Mesenchymal stem cell (in vitro differentiated cells and primary cell): ENCODE measurements at regions not wholly inside any gene's neighbourhood (a gene's known extent, or its start where the extent isn't known, plus 50 kb on each side); places are given as distances from the start of the nearest gene placed in this dataset.

ENCODE experiments used
- DNase-seq: peaks from one replicate; pipeline ENCODE4 v3.0.0-alpha.2; 2013
- H2AFZ ChIP-seq: one replicate; pipeline ENCODE4 v1.6.1; 2013; ENCODE audit warnings: low read depth, mild to moderate bottlenecking, control low read depth, inconsistent platforms, low read length, moderate library complexity
- H2AK5ac ChIP-seq: 2 replicates; pipeline ENCODE4 v1.6.1; 2013; ENCODE audit warnings: low read length, moderate library complexity, mild to moderate bottlenecking, inconsistent platforms; ENCODE audit not compliant: severe bottlenecking
- H2BK120ac ChIP-seq: one replicate; pipeline ENCODE4 v1.6.1; 2013; ENCODE audit warnings: low read depth, mild to moderate bottlenecking, inconsistent platforms, low read length, moderate library complexity
- H2BK12ac ChIP-seq, 2 experiments: one replicate each; pipeline ENCODE4 v1.6.1; 2013; ENCODE audit warnings: inconsistent platforms in 2 of 2, low read length in 2 of 2, mild to moderate bottlenecking in 2 of 2, moderate library complexity in 2 of 2, control low read depth in 1 of 2
- H2BK15ac ChIP-seq: one replicate; pipeline ENCODE4 v1.6.1; 2013; ENCODE audit warnings: mild to moderate bottlenecking, low read depth, inconsistent platforms; ENCODE audit not compliant: poor library complexity, severe bottlenecking
- H2BK5ac ChIP-seq: 2 replicates; pipeline ENCODE4 v1.6.1; 2013; ENCODE audit warnings: low read depth, mild to moderate bottlenecking, low read length, control low read depth, inconsistent platforms; ENCODE audit not compliant: poor library complexity, severe bottlenecking
- H3K14ac ChIP-seq, 2 experiments: one replicate each; pipeline ENCODE4 v1.6.1; 2013; ENCODE audit warnings: inconsistent platforms in 2 of 2, low read length in 2 of 2, control low read depth in 1 of 2, mild to moderate bottlenecking in 1 of 2, moderate library complexity in 1 of 2
- H3K18ac ChIP-seq, 2 experiments: one replicate each; pipeline ENCODE4 v1.6.1; 2013; ENCODE audit warnings: inconsistent platforms in 2 of 2, low read length in 2 of 2, control low read depth in 1 of 2, low read depth in 1 of 2, mild to moderate bottlenecking in 1 of 2
- H3K23ac ChIP-seq, 2 experiments: one replicate each; pipeline ENCODE4 v1.6.1; 2013; ENCODE audit warnings: inconsistent platforms in 2 of 2, low read length in 2 of 2, mild to moderate bottlenecking in 2 of 2, moderate library complexity in 2 of 2, control low read depth in 1 of 2
- H3K27ac ChIP-seq: 2 replicates; pipeline ENCODE4 v1.5.1; 2013; ENCODE audit warnings: mild to moderate bottlenecking, moderate library complexity, low read length, control low read depth, inconsistent platforms; ENCODE audit not compliant: poor library complexity, severe bottlenecking
- H3K27me3 ChIP-seq, 2 experiments: 2 replicates each; pipeline versions ENCODE4 v1.6.1 to v1.7.0; 2013; ENCODE audit warnings: low read length in 2 of 2, mild to moderate bottlenecking in 2 of 2, moderate library complexity in 2 of 2, control low read depth in 1 of 2, inconsistent platforms in 1 of 2; ENCODE audit not compliant: control insufficient read depth in 1 of 2, insufficient read depth in 1 of 2
- H3K36me3 ChIP-seq, 2 experiments: 2 replicates each; pipeline versions ENCODE4 v1.6.1 to v1.7.0; 2013; ENCODE audit warnings: low read length in 2 of 2, control low read depth in 1 of 2, inconsistent platforms in 1 of 2, low read depth in 1 of 2, mild to moderate bottlenecking in 1 of 2; ENCODE audit not compliant: insufficient read depth in 2 of 2, control insufficient read depth in 1 of 2
- H3K4ac ChIP-seq, 2 experiments: one replicate each; pipeline ENCODE4 v1.6.1; 2013; ENCODE audit warnings: inconsistent platforms in 2 of 2, low read length in 2 of 2, mild to moderate bottlenecking in 2 of 2, moderate library complexity in 2 of 2, control low read depth in 1 of 2, low read depth in 1 of 2
- H3K4me1 ChIP-seq: 2 replicates; pipeline ENCODE4 v1.6.1; 2013; ENCODE audit warnings: low read depth, low read length, control low read depth; ENCODE audit not compliant: control insufficient read depth, insufficient read depth
- H3K4me2 ChIP-seq: 2 replicates; pipeline ENCODE4 v1.6.1; 2013; ENCODE audit warnings: low read length, mild to moderate bottlenecking, inconsistent platforms; ENCODE audit not compliant: poor library complexity, severe bottlenecking
- H3K4me3 ChIP-seq, 2 experiments: 2 replicates each; pipeline versions ENCODE4 v1.5.1 to v1.7.0; 2013; ENCODE audit warnings: low read length in 2 of 2, mild to moderate bottlenecking in 2 of 2, control low read depth in 1 of 2, low read depth in 1 of 2; ENCODE audit not compliant: insufficient read depth in 1 of 2
- H3K79me1 ChIP-seq: replicated peaks from 2 replicates; pipeline ENCODE4 v1.6.1; 2013; ENCODE audit warnings: mild to moderate bottlenecking, control low read depth, low read length, inconsistent platforms; ENCODE audit not compliant: poor library complexity, severe bottlenecking
- H3K9ac ChIP-seq: 2 replicates; pipeline ENCODE4 v1.7.0; 2013; ENCODE audit warnings: mild to moderate bottlenecking, low read length, moderate library complexity
- H3K9me3 ChIP-seq: 2 replicates; pipeline ENCODE4 v1.7.0; 2013; ENCODE audit warnings: mild to moderate bottlenecking, low read length; ENCODE audit not compliant: control insufficient read depth
- H4K8ac ChIP-seq: one replicate; pipeline ENCODE4 v1.6.1; 2013; ENCODE audit warnings: inconsistent platforms, mild to moderate bottlenecking, low read length, moderate library complexity
- H4K91ac ChIP-seq: one replicate; pipeline ENCODE4 v1.6.1; 2013; ENCODE audit warnings: mild to moderate bottlenecking, low read length, inconsistent platforms
- WGBS: methylation state at CpG from one replicate; pipeline ENCODE4 v1.1.7; 2013; ENCODE audit warnings: mixed read lengths; 5-methylcytosine and 5-hydroxymethylcytosine counted together

- Histone ChIP-seq H3K79me1 (no peaks in the 10 kb centered on the region), H4K91ac (no peak overlapping the region), H3K27me3 (peaks cover 4 to 19% of the 10 kb centered on the region in 2 experiments), H3K4me2 (no peak overlapping the region), H3K4ac (no peak overlapping the region), H3K9me3 (peaks cover 6% of the 10 kb centered on the region), H4K8ac (no peak overlapping the region), H2AFZ (no peak overlapping the region), H3K36me3 (no peaks in the 10 kb centered on the region), H2AK5ac (no peak overlapping the region), H2BK12ac (no peak overlapping the region), H3K27ac (no peak overlapping the region), H3K23ac (no peak overlapping the region), H3K4me3 (no peak overlapping the region), H3K9ac (no peak overlapping the region), H3K14ac (no peak overlapping the region), H3K18ac (no peak overlapping the region), H3K4me1 (no peaks in the 10 kb centered on the region), H2BK120ac (no peak overlapping the region), H2BK15ac (no peak overlapping the region), H2BK5ac (no peak overlapping the region)
- no peak for DNase-seq
- 43% methylated on average over 3 of the region's 3 CpGs for WGBS
Observed at GRCh38 chr5:10160241-10160640, 89.4 kb downstream of the ATPSCKMT start.

DNA sequence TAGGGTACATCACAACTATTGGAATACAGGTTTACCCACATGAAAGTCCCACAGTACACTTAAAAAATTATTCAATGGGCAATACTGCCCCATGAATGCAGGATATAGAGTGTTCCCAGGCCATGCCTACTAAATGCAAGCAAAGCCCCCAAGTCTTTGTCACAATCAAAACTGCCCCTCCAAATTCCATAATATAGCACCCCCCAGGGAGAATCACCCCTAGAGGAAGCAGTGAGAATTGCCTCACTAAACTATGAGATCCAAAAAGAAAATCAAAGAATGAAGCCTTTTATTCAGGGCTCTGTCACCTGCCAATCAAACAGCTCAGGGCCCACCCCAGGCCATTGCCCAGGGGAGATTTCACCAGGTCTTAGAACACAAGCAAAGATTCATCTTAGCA, 90.8 kb downstream of the ATPSCKMT start:
- Histone ChIP-seq H4K91ac (no peak overlapping the region), H3K36me3 (no peaks in the 10 kb centered on the region), H3K9me3 (no peaks in the 10 kb centered on the region), H3K23ac (no peak overlapping the region), H3K14ac (no peak overlapping the region), H2BK5ac (no peak overlapping the region), H2BK12ac (no peak overlapping the region), H3K27ac (no peak overlapping the region), H2AFZ (no peak overlapping the region), H3K4me3 (no peak overlapping the region), H3K4me1 (no peaks in the 10 kb centered on the region), H2AK5ac (no peak overlapping the region), H2BK120ac (no peak overlapping the region), H3K79me1 (no peaks in the 10 kb centered on the region), H3K4me2 (no peak overlapping the region), H4K8ac (no peak overlapping the region), H3K27me3 (peaks cover 4 to 25% of the 10 kb centered on the region in 2 experiments), H3K9ac (no peak overlapping the region), H3K4ac (no peak overlapping the region), H2BK15ac (no peak overlapping the region), H3K18ac (no peak overlapping the region)
- DNase-seq = no peak

- H4K91ac ChIP-seq = no peak overlapping the region
- no peak overlapping the region for H4K8ac ChIP-seq
- no peak overlapping the region for H2BK120ac ChIP-seq
- H2BK5ac ChIP-seq = no peak overlapping the region
- H2AFZ ChIP-seq = no peak overlapping the region
- no peak overlapping the region for H2BK12ac ChIP-seq
- no peaks in the 10 kb centered on the region for H3K4me1 ChIP-seq
- no peaks in the 10 kb centered on the region for H3K79me1 ChIP-seq
- H3K27ac ChIP-seq = no peak overlapping the region
- H3K4ac ChIP-seq = no peak overlapping the region
- no peak overlapping the region for H3K18ac ChIP-seq
- no peak for DNase-seq
- H3K4me3 ChIP-seq = no peak overlapping the region
- H3K4me2 ChIP-seq = no peak overlapping the region
- peak overlapping the region in 1 of 2 experiments; percentile 63 for H3K14ac ChIP-seq
- no peak overlapping the region for H2AK5ac ChIP-seq
- no peaks in the 10 kb centered on the region for H3K9me3 ChIP-seq
- H3K9ac ChIP-seq = no peak overlapping the region
- 58% methylated on average over 3 of the region's 3 CpGs for WGBS
- H2BK15ac ChIP-seq = no peak overlapping the region
- H3K27me3 ChIP-seq = peaks cover 0 to 25% of the 10 kb centered on the region in 2 experiments
- H3K36me3 ChIP-seq = no peaks in the 10 kb centered on the region
- no peak overlapping the region for H3K23ac ChIP-seq
Observed at GRCh38 chr5:10157085-10157669, 92.5 kb downstream of the ATPSCKMT start.

DNA sequence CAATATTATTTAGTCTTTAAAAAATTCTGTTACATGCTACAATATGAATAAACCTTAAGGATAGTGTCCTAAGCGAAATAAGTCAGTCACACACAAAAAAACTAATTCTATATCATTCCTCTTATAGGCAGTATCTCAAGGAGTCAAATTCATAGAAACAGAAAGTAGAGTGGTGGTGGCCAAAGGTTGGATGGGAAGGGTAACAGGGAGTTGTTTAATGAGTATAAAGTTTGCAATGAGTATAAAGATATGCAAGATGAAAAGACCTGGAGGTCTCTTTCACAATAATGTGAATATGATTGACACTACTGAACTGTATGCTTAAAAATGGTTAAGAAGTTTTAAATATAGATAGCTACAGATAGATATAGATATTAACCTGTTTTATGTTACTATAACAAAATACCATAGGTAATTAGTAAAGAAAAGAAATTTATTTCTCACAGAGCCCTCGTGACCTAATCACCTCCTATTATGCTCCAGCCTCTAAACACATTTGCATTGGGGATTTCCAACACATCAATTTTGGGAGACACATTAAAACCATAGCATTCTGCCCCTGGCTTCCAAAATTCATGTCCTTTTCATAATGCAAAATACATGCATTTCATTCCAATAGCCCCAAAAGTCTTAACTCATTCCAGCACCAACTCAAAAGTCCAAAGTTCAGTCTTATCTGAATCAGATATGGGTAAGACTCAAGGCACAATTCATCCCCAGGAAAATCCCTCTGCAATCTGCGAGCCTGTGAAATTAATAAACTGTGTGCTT, 93.6 kb downstream of the ATPSCKMT start:
- no peaks in the 10 kb centered on the region for H3K36me3 ChIP-seq
- H2BK120ac ChIP-seq = no peak overlapping the region
- no peaks in the 10 kb centered on the region for H3K9me3 ChIP-seq
- H3K14ac ChIP-seq = no peak overlapping the region
- H3K79me1 ChIP-seq = no peaks in the 10 kb centered on the region
- H4K91ac ChIP-seq = no peak overlapping the region
- H4K8ac ChIP-seq = no peak overlapping the region
- H3K4ac ChIP-seq = no peak overlapping the region
- no peak overlapping the region for H3K4me2 ChIP-seq
- H3K23ac ChIP-seq = no peak overlapping the region
- no peaks in the 10 kb centered on the region for H3K4me1 ChIP-seq
- H2AK5ac ChIP-seq = no peak overlapping the region
- H3K27ac ChIP-seq = no peak overlapping the region
- WGBS = 70% methylated on average over 2 of the region's 3 CpGs
- no peak overlapping the region for H3K9ac ChIP-seq
- DNase-seq = no peak
- H2BK5ac ChIP-seq = no peak overlapping the region
- H3K27me3 ChIP-seq = peaks cover 0 to 19% of the 10 kb centered on the region in 2 experiments
- no peak overlapping the region for H3K4me3 ChIP-seq
- H2AFZ ChIP-seq = no peak overlapping the region
- no peak overlapping the region for H2BK12ac ChIP-seq
- no peak overlapping the region for H3K18ac ChIP-seq
- H2BK15ac ChIP-seq = no peak overlapping the region
